GM18868 (cell line): ENCODE measurements at regions not wholly inside any gene's neighbourhood (a gene's known extent, or its start where the extent isn't known, plus 50 kb on each side); places are given as distances from the start of the nearest gene placed in this dataset.

Source experiments
- ATAC-seq: cut with Tn5 transposase; IDR thresholded peaks from one replicate; pipeline ENCODE4 v1.9.1; 2021; ENCODE audit warnings: mild to moderate bottlenecking, moderate library complexity; ENCODE audit not compliant: unreplicated experiment

- no peak for ATAC-seq
Observed at GRCh38 chr5:159531554-159532105, 201.3 kb upstream of the IL12B start.

- ATAC-seq = no peak
Observed at GRCh38 chr5:159533197-159533596, 202.9 kb upstream of the IL12B start.

DNA sequence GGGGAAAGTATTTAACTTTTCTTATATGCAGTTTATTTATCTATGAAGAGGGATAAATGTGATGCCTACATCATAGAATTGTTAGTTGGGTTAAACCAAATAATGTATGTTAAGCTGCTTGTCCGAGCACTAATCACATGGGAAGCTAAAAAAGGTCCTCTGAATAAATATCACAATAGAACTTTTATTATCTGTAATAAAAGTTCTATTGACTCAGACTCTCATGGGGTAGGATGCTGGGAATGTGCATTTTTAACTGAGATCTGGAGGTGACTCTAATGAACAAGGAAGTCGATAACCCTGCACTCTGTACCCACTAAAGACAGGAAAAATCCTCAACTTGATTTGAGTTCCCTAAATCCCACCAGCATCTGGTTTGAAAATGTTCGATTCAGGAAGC is 205.9 kb upstream of the IL12B start:
- ATAC-seq = no peak

GRCh38 chr5:159536646-159537045 is 206.4 kb upstream of the IL12B start:
- ATAC-seq = no peak

DNA sequence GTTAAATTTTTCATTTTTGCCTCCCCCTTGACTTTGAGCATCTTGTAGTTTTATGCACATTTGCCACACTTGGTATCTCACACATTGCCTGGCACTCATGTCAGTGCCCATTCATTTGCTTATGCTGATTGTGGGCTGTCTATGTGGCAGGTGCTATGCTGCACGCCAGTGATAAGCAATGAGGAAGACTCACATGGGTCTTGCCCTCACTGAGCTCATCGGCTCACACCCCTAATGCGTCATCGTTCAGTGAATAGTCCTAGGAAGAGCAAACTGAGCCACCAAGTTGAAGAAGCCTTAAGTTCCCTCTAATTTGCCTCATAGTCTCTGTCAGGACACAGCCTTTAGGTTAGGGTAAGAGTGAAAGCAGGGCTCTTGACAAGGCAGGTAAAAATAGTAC is 209.4 kb upstream of the IL12B start:
- no peak for ATAC-seq

DNA sequence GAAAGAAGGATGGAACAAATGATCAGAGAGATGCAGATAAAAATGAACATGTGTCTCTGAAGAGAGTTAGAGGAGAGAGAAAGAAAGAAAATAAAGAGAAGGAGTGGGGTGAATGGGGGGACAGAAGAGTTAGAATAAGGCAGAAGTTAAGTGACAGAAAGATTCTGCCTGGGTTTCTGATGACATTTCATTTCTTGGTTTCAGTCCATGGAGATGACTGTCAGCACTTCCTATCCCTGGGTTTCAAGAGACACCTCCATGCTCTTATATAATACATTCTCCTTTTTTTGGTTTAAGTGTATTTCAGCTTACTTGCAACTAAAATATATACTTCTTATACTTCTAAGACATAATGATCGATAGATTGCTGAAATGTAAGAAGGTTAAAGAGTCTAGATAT is 213.0 kb upstream of the IL12B start:
- ATAC-seq = no peak

GRCh38 chr5:159545156-159545555 is 214.9 kb upstream of the IL12B start:
- no peak for ATAC-seq

DNA sequence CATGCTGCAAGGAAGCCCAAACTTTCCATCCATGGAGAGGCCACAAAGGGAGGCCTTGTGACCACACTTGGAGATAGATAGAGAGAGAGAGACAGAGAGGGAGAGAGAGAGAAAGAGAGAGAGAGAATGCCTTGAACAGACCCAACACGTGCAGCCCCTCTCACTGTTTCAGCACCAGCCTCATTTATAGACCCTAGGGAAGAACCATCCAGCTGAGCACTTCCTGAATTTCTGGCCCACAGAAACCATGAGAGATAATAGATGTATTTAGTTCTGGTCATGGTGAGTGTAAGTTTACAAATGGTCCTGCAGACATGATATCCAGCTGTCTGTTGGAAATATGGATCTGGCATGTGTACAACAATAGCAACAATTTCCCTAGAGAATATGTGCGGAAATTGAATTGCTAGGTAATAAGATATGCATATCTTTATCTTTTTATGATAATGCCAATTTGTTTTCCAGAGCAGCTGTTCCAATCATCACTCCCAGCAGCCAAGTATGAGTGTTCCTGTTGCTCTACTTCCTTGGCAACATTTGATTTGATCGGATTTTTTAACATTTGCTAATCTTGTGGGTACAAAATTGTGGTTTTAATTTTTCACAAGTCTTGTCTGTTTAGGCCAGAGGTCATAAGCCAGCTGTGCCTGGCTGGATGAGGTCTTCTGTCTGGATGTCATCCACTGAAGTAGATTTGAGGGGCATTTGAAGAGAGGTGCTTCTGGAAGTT is 217.3 kb upstream of the IL12B start:
- no peak for ATAC-seq

GRCh38 chr5:159548517-159548916 is 218.2 kb upstream of the IL12B start:
- ATAC-seq = no peak

DNA sequence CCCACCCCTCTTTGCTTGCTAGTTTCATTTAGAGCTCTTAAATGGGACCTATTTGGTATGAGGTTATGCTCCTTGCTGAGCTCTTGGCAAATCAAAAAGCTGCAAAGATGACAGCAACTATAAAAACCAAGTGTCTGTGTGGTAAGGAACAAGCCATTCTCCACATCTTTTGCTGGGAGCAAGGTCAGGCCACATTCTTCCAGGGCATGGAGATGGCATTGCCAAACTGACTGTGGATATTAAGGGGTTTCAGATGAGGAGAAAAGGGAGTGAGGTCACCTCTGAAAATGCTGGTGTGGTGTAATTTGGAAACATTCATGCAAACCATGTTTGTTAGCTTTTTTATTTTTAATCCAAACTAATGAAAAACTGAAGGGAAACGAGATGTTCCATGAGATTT is 218.8 kb upstream of the IL12B start:
- no peak for ATAC-seq

- ATAC-seq = no peak
Observed at GRCh38 chr5:159550951-159551350, 220.7 kb upstream of the IL12B start.

DNA sequence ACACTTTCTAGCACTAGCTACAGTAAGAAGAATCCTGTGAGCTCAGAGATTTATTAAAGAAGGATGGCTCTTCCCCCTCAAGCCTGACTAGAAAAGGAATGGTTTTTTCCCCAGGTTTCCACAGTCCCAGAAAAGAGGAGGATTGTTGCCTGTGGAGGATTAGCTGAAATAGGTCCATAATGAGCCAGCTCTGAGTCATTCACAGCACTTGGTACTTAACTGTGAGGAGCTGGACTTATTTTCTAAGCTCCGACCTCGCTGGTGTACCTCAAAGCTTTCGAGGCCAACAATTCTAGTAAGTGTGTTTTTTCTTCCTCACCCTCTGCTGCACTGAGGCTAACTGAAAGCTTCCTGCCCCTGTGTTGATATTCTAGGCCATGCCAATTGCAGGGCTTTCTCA is 222.5 kb upstream of the IL12B start:
- ATAC-seq = no peak

GRCh38 chr5:159553792-159554191 is 223.5 kb upstream of the IL12B start:
- no peak for ATAC-seq

DNA sequence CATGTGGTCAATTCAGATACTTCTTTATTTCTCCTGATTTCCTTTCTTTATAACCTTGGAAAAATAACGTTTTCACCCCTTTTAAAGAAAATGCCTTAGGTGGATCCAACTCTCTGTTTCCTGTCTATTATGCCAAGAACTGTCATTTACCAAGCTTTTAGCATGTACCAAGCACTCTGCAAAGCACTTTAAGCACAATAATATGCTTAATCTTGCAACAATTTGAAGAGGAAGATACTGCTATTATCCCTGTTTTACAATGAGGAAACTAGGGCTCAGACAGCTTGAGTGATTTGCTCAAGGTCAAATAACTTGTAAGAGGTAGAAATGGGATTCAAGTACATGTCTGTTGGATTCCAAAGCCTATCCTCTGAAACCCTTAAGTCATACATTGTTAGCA is 224.8 kb upstream of the IL12B start:
- ATAC-seq = no peak

DNA sequence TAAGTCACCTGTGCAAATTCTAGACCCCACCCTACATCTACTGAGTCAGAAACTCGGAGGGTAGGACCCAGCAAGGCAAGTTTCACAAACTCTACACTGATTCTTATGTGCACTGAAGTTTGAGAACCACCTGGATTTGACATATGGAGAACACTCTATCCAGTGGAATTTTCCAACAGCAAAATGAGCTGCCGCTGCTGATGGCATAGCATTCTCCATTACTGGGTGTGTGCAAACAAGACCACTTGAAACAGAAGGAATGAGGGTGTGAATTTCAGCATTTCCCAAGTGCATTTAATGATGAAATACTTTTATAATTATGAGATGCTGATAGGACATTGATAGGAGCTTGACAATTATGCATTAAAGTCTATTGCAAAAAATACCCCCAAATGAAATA is 229.1 kb upstream of the IL12B start:
- no peak for ATAC-seq

DNA sequence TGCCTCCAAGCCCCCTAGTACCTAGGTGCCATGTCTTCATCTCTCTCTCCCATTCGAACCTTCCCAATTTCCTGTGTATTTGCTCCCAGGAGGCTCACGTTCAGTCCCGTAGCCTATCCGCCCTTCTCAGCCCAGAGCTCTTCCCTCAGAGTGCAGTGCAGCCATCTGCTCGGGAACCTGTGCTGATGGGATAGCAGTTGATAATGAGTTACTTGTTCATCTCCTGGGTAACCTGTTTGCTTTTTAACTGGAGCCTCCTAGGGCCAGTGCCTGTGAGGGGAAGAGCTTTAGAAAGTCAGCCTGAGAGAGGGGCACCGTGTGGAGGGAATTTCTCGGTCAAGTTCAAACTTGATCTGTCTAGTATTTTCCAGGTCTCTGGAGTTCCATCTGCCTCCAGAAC is 229.8 kb upstream of the IL12B start:
- no peak for ATAC-seq

GRCh38 chr5:159564031-159564430 is 233.7 kb upstream of the IL12B start:
- no peak for ATAC-seq

DNA sequence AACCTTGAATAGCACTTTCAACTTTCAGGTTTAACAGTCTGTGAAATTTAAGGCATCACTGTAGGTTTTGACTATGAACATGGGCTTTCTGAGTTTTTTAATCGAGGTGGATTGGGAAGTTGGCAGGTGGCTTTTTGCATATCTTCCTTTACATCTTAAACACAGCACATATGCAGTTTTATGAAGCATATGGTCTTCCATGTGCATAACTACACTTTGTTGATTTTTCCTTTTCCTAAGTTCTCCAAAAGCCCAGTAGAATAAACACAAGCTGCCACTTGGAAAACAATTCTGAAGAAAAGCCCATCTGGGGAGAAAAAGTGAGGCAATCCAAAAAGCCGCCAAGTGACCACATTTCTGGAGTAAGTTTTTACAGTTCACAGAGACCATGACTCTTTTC is 236.5 kb upstream of the IL12B start:
- no peak for ATAC-seq

- ATAC-seq = no peak
Observed at GRCh38 chr5:159567461-159567860, 237.2 kb upstream of the IL12B start.

GRCh38 chr5:159571501-159572244 is 241.4 kb upstream of the IL12B start:
- ATAC-seq = no peak

DNA sequence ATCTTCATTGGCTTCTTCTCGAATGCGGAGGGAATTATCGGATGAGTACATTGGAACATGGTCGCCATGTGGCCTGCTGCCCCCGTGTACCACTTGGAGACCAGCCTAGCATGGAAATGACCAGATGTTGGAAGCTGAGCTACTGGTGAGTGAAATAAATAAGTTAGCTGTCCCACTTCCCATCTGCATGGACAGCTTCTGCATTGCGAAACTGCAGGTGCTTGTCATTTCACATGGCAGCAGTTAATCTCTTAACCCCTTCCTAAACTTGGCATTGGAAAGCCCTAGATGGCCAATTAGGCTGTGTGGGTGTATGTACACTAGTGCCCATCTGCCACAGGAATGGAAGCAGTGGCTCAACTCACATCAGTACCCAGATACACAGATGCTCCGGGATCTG is 246.6 kb upstream of the IL12B start:
- ATAC-seq = no peak

DNA sequence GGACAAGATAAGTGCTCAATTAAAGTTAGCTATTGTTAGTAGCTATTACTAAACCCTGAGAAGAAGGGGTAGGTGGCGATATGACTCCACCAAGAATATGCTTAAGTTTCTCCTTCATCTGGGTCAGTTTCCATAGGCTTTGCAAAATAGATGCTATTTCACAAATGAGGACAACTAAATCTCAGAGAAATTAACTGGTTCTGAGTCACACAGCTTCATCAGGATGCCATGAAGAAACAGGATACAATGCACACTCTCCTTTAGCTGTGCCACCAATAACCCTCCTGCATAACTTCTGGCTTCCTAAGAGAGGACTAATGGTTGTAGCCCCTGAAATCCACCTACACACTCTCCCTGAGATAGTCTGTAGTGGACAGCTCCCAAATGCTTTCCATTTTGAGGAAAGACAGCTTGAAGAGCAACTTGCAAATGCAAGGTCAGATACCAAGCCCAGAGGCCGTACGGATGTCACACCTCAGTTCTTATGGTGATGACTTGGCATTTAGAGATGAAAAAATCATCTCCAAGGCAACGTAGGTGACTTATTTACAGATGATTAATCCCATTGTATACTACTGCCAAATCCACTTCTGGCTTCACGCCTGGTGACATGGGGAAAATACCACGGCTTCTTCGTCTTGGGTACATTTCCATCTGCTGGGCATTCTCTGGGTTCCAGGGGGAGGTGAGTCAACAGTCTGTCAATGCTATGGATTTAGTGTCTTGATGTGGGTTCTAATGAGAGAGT is 251.4 kb upstream of the IL12B start:
- ATAC-seq = no peak
